Mesenchymal stem cell (in vitro differentiated cells and primary cell): ENCODE measurements at regions not wholly inside any gene's neighbourhood (a gene's known extent, or its start where the extent isn't known, plus 50 kb on each side); places are given as distances from the start of the nearest gene placed in this dataset.

ENCODE experiments used
- DNase-seq: peaks from one replicate; pipeline ENCODE4 v3.0.0-alpha.2; 2013
- H2AFZ ChIP-seq: one replicate; pipeline ENCODE4 v1.6.1; 2013; ENCODE audit warnings: low read depth, mild to moderate bottlenecking, control low read depth, inconsistent platforms, low read length, moderate library complexity
- H2AK5ac ChIP-seq: 2 replicates; pipeline ENCODE4 v1.6.1; 2013; ENCODE audit warnings: low read length, moderate library complexity, mild to moderate bottlenecking, inconsistent platforms; ENCODE audit not compliant: severe bottlenecking
- H2BK120ac ChIP-seq: one replicate; pipeline ENCODE4 v1.6.1; 2013; ENCODE audit warnings: low read depth, mild to moderate bottlenecking, inconsistent platforms, low read length, moderate library complexity
- H2BK12ac ChIP-seq, 2 experiments: one replicate each; pipeline ENCODE4 v1.6.1; 2013; ENCODE audit warnings: inconsistent platforms in 2 of 2, low read length in 2 of 2, mild to moderate bottlenecking in 2 of 2, moderate library complexity in 2 of 2, control low read depth in 1 of 2
- H2BK15ac ChIP-seq: one replicate; pipeline ENCODE4 v1.6.1; 2013; ENCODE audit warnings: mild to moderate bottlenecking, low read depth, inconsistent platforms; ENCODE audit not compliant: poor library complexity, severe bottlenecking
- H2BK5ac ChIP-seq: 2 replicates; pipeline ENCODE4 v1.6.1; 2013; ENCODE audit warnings: low read depth, mild to moderate bottlenecking, low read length, control low read depth, inconsistent platforms; ENCODE audit not compliant: poor library complexity, severe bottlenecking
- H3K14ac ChIP-seq, 2 experiments: one replicate each; pipeline ENCODE4 v1.6.1; 2013; ENCODE audit warnings: inconsistent platforms in 2 of 2, low read length in 2 of 2, control low read depth in 1 of 2, mild to moderate bottlenecking in 1 of 2, moderate library complexity in 1 of 2
- H3K18ac ChIP-seq, 2 experiments: one replicate each; pipeline ENCODE4 v1.6.1; 2013; ENCODE audit warnings: inconsistent platforms in 2 of 2, low read length in 2 of 2, control low read depth in 1 of 2, low read depth in 1 of 2, mild to moderate bottlenecking in 1 of 2
- H3K23ac ChIP-seq, 2 experiments: one replicate each; pipeline ENCODE4 v1.6.1; 2013; ENCODE audit warnings: inconsistent platforms in 2 of 2, low read length in 2 of 2, mild to moderate bottlenecking in 2 of 2, moderate library complexity in 2 of 2, control low read depth in 1 of 2
- H3K27ac ChIP-seq: 2 replicates; pipeline ENCODE4 v1.5.1; 2013; ENCODE audit warnings: mild to moderate bottlenecking, moderate library complexity, low read length, control low read depth, inconsistent platforms; ENCODE audit not compliant: poor library complexity, severe bottlenecking
- H3K27me3 ChIP-seq, 2 experiments: 2 replicates each; pipeline versions ENCODE4 v1.6.1 to v1.7.0; 2013; ENCODE audit warnings: low read length in 2 of 2, mild to moderate bottlenecking in 2 of 2, moderate library complexity in 2 of 2, control low read depth in 1 of 2, inconsistent platforms in 1 of 2; ENCODE audit not compliant: control insufficient read depth in 1 of 2, insufficient read depth in 1 of 2
- H3K36me3 ChIP-seq, 2 experiments: 2 replicates each; pipeline versions ENCODE4 v1.6.1 to v1.7.0; 2013; ENCODE audit warnings: low read length in 2 of 2, control low read depth in 1 of 2, inconsistent platforms in 1 of 2, low read depth in 1 of 2, mild to moderate bottlenecking in 1 of 2; ENCODE audit not compliant: insufficient read depth in 2 of 2, control insufficient read depth in 1 of 2
- H3K4ac ChIP-seq, 2 experiments: one replicate each; pipeline ENCODE4 v1.6.1; 2013; ENCODE audit warnings: inconsistent platforms in 2 of 2, low read length in 2 of 2, mild to moderate bottlenecking in 2 of 2, moderate library complexity in 2 of 2, control low read depth in 1 of 2, low read depth in 1 of 2
- H3K4me1 ChIP-seq: 2 replicates; pipeline ENCODE4 v1.6.1; 2013; ENCODE audit warnings: low read depth, low read length, control low read depth; ENCODE audit not compliant: control insufficient read depth, insufficient read depth
- H3K4me2 ChIP-seq: 2 replicates; pipeline ENCODE4 v1.6.1; 2013; ENCODE audit warnings: low read length, mild to moderate bottlenecking, inconsistent platforms; ENCODE audit not compliant: poor library complexity, severe bottlenecking
- H3K4me3 ChIP-seq, 2 experiments: 2 replicates each; pipeline versions ENCODE4 v1.5.1 to v1.7.0; 2013; ENCODE audit warnings: low read length in 2 of 2, mild to moderate bottlenecking in 2 of 2, control low read depth in 1 of 2, low read depth in 1 of 2; ENCODE audit not compliant: insufficient read depth in 1 of 2
- H3K79me1 ChIP-seq: replicated peaks from 2 replicates; pipeline ENCODE4 v1.6.1; 2013; ENCODE audit warnings: mild to moderate bottlenecking, control low read depth, low read length, inconsistent platforms; ENCODE audit not compliant: poor library complexity, severe bottlenecking
- H3K9ac ChIP-seq: 2 replicates; pipeline ENCODE4 v1.7.0; 2013; ENCODE audit warnings: mild to moderate bottlenecking, low read length, moderate library complexity
- H3K9me3 ChIP-seq: 2 replicates; pipeline ENCODE4 v1.7.0; 2013; ENCODE audit warnings: mild to moderate bottlenecking, low read length; ENCODE audit not compliant: control insufficient read depth
- H4K8ac ChIP-seq: one replicate; pipeline ENCODE4 v1.6.1; 2013; ENCODE audit warnings: inconsistent platforms, mild to moderate bottlenecking, low read length, moderate library complexity
- H4K91ac ChIP-seq: one replicate; pipeline ENCODE4 v1.6.1; 2013; ENCODE audit warnings: mild to moderate bottlenecking, low read length, inconsistent platforms
- WGBS: methylation state at CpG from one replicate; pipeline ENCODE4 v1.1.7; 2013; ENCODE audit warnings: mixed read lengths; 5-methylcytosine and 5-hydroxymethylcytosine counted together

- H3K14ac ChIP-seq = no peak overlapping the region
- no peak overlapping the region for H2BK120ac ChIP-seq
- no peaks in the 10 kb centered on the region for H3K79me1 ChIP-seq
- no peak overlapping the region for H3K23ac ChIP-seq
- H3K4ac ChIP-seq = no peak overlapping the region
- no peak overlapping the region for H3K18ac ChIP-seq
- no peak overlapping the region for H2AK5ac ChIP-seq
- H3K4me2 ChIP-seq = no peak overlapping the region
- DNase-seq = no peak
- no peak overlapping the region for H4K91ac ChIP-seq
- H2BK5ac ChIP-seq = no peak overlapping the region
- H3K9ac ChIP-seq = no peak overlapping the region
- no peak overlapping the region for H2BK15ac ChIP-seq
- no peak overlapping the region for H4K8ac ChIP-seq
- no peak overlapping the region for H3K4me3 ChIP-seq
- H2AFZ ChIP-seq = no peak overlapping the region
- no peaks in the 10 kb centered on the region for H3K9me3 ChIP-seq
- 83% methylated on average over 20 of the region's 22 CpGs for WGBS
- no peak overlapping the region for H3K27ac ChIP-seq
- no peaks in the 10 kb centered on the region for H3K36me3 ChIP-seq
- no peak overlapping the region for H2BK12ac ChIP-seq
- H3K4me1 ChIP-seq = no peaks in the 10 kb centered on the region
- no peaks in the 10 kb centered on the region for H3K27me3 ChIP-seq
These were observed 1350.5 kb downstream of the BRD1 start for GRCh38 chr22:48477031-48477721.

GRCh38 chr22:48476577-48476976 is 1351.1 kb downstream of the BRD1 start:
- Histone ChIP-seq H3K9ac (no peak overlapping the region), H3K4me1 (no peaks in the 10 kb centered on the region), H2BK15ac (no peak overlapping the region), H2BK5ac (no peak overlapping the region), H3K9me3 (no peaks in the 10 kb centered on the region), H3K4me2 (no peak overlapping the region), H3K4ac (no peak overlapping the region), H3K14ac (no peak overlapping the region), H3K4me3 (no peak overlapping the region), H2BK12ac (no peak overlapping the region), H4K8ac (no peak overlapping the region), H3K36me3 (no peaks in the 10 kb centered on the region), H4K91ac (no peak overlapping the region), H3K18ac (no peak overlapping the region), H2BK120ac (no peak overlapping the region), H2AFZ (no peak overlapping the region), H3K27me3 (no peaks in the 10 kb centered on the region), H3K79me1 (no peaks in the 10 kb centered on the region), H2AK5ac (no peak overlapping the region), H3K27ac (no peak overlapping the region), H3K23ac (no peak overlapping the region)
- 75% methylated on average over 5 of the region's 5 CpGs for WGBS
- DNase-seq = no peak

GRCh38 chr22:48475661-48476345 is 1351.9 kb downstream of the BRD1 start:
- H3K36me3 ChIP-seq = no peaks in the 10 kb centered on the region
- H3K18ac ChIP-seq = no peak overlapping the region
- no peak for DNase-seq
- H3K27ac ChIP-seq = no peak overlapping the region
- no peaks in the 10 kb centered on the region for H3K79me1 ChIP-seq
- no peaks in the 10 kb centered on the region for H3K4me1 ChIP-seq
- no peak overlapping the region for H3K4me3 ChIP-seq
- H2BK15ac ChIP-seq = no peak overlapping the region
- no peak overlapping the region for H2AFZ ChIP-seq
- no peak overlapping the region for H2BK120ac ChIP-seq
- H2AK5ac ChIP-seq = no peak overlapping the region
- no peak overlapping the region for H3K23ac ChIP-seq
- no peak overlapping the region for H4K91ac ChIP-seq
- H3K4me2 ChIP-seq = no peak overlapping the region
- no peak overlapping the region for H3K14ac ChIP-seq
- H4K8ac ChIP-seq = no peak overlapping the region
- 80% methylated on average over 15 of the region's 15 CpGs for WGBS
- no peak overlapping the region for H2BK12ac ChIP-seq
- no peak overlapping the region for H3K9ac ChIP-seq
- H3K4ac ChIP-seq = no peak overlapping the region
- no peak overlapping the region for H2BK5ac ChIP-seq
- no peaks in the 10 kb centered on the region for H3K9me3 ChIP-seq
- H3K27me3 ChIP-seq = no peaks in the 10 kb centered on the region

- Histone ChIP-seq H2BK120ac (no peak overlapping the region), H2BK15ac (no peak overlapping the region), H4K8ac (no peak overlapping the region), H3K4me1 (no peaks in the 10 kb centered on the region), H3K9ac (no peak overlapping the region), H3K79me1 (no peaks in the 10 kb centered on the region), H3K4ac (no peak overlapping the region), H3K4me3 (no peak overlapping the region), H4K91ac (no peak overlapping the region), H3K4me2 (no peak overlapping the region), H3K36me3 (no peaks in the 10 kb centered on the region), H3K23ac (no peak overlapping the region), H3K9me3 (no peaks in the 10 kb centered on the region), H3K27me3 (peaks cover 0 to 3% of the 10 kb centered on the region in 2 experiments), H2AK5ac (no peak overlapping the region), H2BK12ac (no peak overlapping the region), H3K14ac (no peak overlapping the region), H3K18ac (no peak overlapping the region), H2AFZ (no peak overlapping the region), H3K27ac (no peak overlapping the region), H2BK5ac (no peak overlapping the region)
- 70% methylated on average over 9 of the region's 9 CpGs for WGBS
- no peak for DNase-seq
These were observed 1352.8 kb downstream of the BRD1 start for GRCh38 chr22:48474881-48475280.
